Thyroid gland (tissue), 4 donors: ENCODE measurements at regions not wholly inside any gene's neighbourhood (a gene's known extent, or its start where the extent isn't known, plus 50 kb on each side); places are given as distances from the start of the nearest gene placed in this dataset.
A peak's percentile ranks its signal among the peaks of the same experiment; 100 is the strongest.
"Not testable (repeated sequence)": the region's sequence is repeated elsewhere in the genome, so short reads cannot be mapped to it uniquely, and the experiment has no call there.

Source experiments
- DNase-seq, 2 donors: peaks; one replicate each; pipeline ENCODE4 v3.0.0-alpha.2; 2019
- H3K27ac ChIP-seq, 3 donors: fragments of 200-600 bp; sonication (generic); 1 replicate in 2 of 3; 2 replicates in 1 of 3; pipeline ENCODE4 v1.5.1; 2016 to 2019; ENCODE audit warnings: mild to moderate bottlenecking in 1 of 3, moderate library complexity in 1 of 3
- H3K27me3 ChIP-seq: fragments of 200-600 bp; sonication (generic); one replicate; pipeline ENCODE4 v1.5.1; 2019
- H3K36me3 ChIP-seq, 2 donors: fragments of 200-600 bp; sonication (generic); one replicate each; pipeline ENCODE4 v1.5.1; 2016 to 2019
- H3K4me1 ChIP-seq, 2 donors: fragments of 200-600 bp; sonication (generic); one replicate each; pipeline ENCODE4 v1.5.1; 2017 to 2019
- H3K4me3 ChIP-seq, 3 donors: fragments of 200-600 bp; sonication (generic); replicated peaks in 1 of 3; 1 replicate in 2 of 3; 2 replicates in 1 of 3; pipeline ENCODE4 v1.5.1; 2016; ENCODE audit warnings: mild to moderate bottlenecking in 1 of 3
- H3K9me3 ChIP-seq: fragments of 200-600 bp; sonication (generic); one replicate; pipeline ENCODE4 v1.5.1; 2017
- POLR2A ChIP-seq, 2 donors: fragments of 450-650 bp; IDR thresholded peaks; one replicate each; pipeline ENCODE4 v1.6.1; 2017; ENCODE audit warnings: antibody characterized with exemption in 2 of 2, mild to moderate bottlenecking in 2 of 2, moderate library complexity in 1 of 2
- WGBS, 2 donors: methylation state at CpG; one replicate each; pipeline ENCODE4 v1.1.5; 2017; 5-methylcytosine and 5-hydroxymethylcytosine counted together
- intact Hi-C: fragments of 100-400 bp; cut with DNase I; formaldehyde crosslinking; loops from one replicate; pipeline ENCODE4 v1.15.1; 2023
- TF ChIP-seq, protein P1 (sequence below), 6 experiments: fragments of 200-600 bp in 3 of 6; fragments of 450-650 bp in 3 of 6; sonication (generic) in 3 of 6; IDR thresholded peaks; one replicate each; pipeline ENCODE4 v1.5.1; 2016 to 2019; ENCODE audit warnings: antibody characterized with exemption in 6 of 6, mild to moderate bottlenecking in 2 of 6, inconsistent platforms in 1 of 6, moderate library complexity in 1 of 6

DNA sequence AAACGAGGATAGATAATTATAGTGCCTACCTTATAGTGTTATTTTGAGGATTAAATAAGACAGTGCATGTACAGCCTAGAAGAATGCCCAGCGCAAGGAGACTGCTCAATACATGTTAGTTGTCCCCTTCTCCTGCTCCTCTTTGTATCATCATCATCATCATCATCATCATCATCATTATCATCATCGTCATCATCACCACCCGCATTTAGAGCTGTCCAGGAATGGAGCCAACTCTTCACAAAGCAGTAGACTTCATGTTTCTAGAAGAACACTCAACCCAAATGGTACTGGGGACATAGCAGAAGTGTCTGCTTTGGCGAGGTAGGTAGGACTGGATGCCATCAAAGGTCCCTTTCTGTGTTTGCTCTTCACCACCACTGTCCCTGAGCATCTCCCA is 116.0 kb downstream of the TRIM43 start:
- TF ChIP-seq, protein P1, sequence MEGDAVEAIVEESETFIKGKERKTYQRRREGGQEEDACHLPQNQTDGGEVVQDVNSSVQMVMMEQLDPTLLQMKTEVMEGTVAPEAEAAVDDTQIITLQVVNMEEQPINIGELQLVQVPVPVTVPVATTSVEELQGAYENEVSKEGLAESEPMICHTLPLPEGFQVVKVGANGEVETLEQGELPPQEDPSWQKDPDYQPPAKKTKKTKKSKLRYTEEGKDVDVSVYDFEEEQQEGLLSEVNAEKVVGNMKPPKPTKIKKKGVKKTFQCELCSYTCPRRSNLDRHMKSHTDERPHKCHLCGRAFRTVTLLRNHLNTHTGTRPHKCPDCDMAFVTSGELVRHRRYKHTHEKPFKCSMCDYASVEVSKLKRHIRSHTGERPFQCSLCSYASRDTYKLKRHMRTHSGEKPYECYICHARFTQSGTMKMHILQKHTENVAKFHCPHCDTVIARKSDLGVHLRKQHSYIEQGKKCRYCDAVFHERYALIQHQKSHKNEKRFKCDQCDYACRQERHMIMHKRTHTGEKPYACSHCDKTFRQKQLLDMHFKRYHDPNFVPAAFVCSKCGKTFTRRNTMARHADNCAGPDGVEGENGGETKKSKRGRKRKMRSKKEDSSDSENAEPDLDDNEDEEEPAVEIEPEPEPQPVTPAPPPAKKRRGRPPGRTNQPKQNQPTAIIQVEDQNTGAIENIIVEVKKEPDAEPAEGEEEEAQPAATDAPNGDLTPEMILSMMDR (IDR thresholded peaks at IDR 0.05), result no peak
- TF ChIP-seq POLR2A (IDR thresholded peaks at IDR 0.05), result no peak
- H3K4me3 ChIP-seq, result no peak overlapping the region
- no peaks in the 10 kb centered on the region for H3K27me3 ChIP-seq
- H3K4me1 ChIP-seq, result peaks cover 6 to 9% of the 10 kb centered on the region in 2 donors
- DNase-seq, result no peak
- intact Hi-C loops, result no loop called here
- H3K9me3 ChIP-seq, result no peaks in the 10 kb centered on the region
- H3K27ac ChIP-seq, result no peak overlapping the region
- H3K36me3 ChIP-seq, result no peaks in the 10 kb centered on the region
- 88 to 91% methylated on average over 5 of the region's 5 CpGs for WGBS, 2 donors

DNA sequence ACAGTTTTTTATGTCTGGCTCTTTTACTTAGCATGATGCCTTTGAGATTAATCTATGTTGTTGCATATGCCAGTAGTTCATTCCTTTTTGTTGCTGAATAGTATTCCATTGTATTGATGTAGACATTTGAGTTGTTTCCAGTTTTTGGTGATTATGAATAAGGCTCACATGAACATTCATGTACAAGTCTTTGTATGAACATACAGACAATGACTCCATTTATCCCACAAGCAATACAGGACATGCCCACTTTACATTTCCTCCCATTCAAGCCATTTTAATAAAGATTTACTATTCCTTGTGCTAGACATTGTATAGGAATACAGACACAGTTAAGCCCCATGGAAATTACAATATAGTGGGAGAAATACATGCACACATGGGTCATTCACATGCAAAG is 118.0 kb downstream of the TRIM43 start:
- TF ChIP-seq, protein P1 (IDR thresholded peaks at IDR 0.05), result no peak
- TF ChIP-seq POLR2A (IDR thresholded peaks at IDR 0.05), result no peak
- H3K9me3 ChIP-seq, result no peaks in the 10 kb centered on the region
- no peaks in the 10 kb centered on the region for H3K27me3 ChIP-seq
- intact Hi-C loops, result no loop called here
- H3K4me3 ChIP-seq, result no peak overlapping the region
- peaks cover 23 to 26% of the 10 kb centered on the region in 2 donors for H3K4me1 ChIP-seq
- DNase-seq, result no peak
- H3K36me3 ChIP-seq, result no peaks in the 10 kb centered on the region
- no peak overlapping the region for H3K27ac ChIP-seq

GRCh38 chr2:95713470-95714177 is 121.8 kb downstream of the TRIM43 start:
- peak; percentile 33 to 42 for DNase-seq
- Histone ChIP-seq H3K27ac (peak overlapping the region; percentile 53 to 97 (median 89)), H3K4me1 (peaks cover 42 to 59% of the 10 kb centered on the region in 2 donors)
- 58 to 59% methylated on average over 11 of the region's 11 CpGs for WGBS, 2 donors
- H3K9me3 ChIP-seq, H3K36me3 ChIP-seq, H3K27me3 ChIP-seq, H3K4me3 ChIP-seq, intact Hi-C loops: not testable (repeated sequence)

DNA sequence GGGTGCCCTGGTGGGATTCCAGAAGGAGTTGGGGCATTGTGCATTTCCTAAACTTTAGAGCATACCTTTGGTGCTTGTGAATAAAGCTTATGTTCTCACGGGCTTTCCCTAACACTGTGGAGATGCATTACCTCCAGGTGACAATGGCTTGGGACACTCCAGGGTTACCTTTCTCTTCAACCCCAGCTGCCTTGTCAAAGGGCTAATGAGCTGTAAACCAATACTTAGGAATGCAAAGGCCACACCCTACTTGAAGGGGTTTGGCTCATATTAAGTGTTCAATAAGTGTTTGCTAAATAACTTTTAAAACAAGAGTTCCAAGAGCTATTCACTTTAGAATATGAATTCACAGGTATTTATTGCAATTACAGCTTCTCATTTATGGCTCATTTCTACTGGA is 122.6 kb downstream of the TRIM43 start:
- 42 to 67% methylated on average over 1 of the region's 1 CpG for WGBS, 2 donors
- H3K36me3 ChIP-seq, H3K9me3 ChIP-seq, DNase-seq, H3K4me3 ChIP-seq, H3K27me3 ChIP-seq, intact Hi-C loops: not testable (repeated sequence)
- Histone ChIP-seq H3K27ac (peak overlapping the region; percentile 53 to 97 (median 89)), H3K4me1 (peaks cover 47 to 67% of the 10 kb centered on the region in 2 donors)

GRCh38 chr2:95719473-95720060 is 127.8 kb downstream of the TRIM43 start:
- peak overlapping the region; percentile 89 to 97 (median 91) for H3K27ac ChIP-seq
- H3K4me3 ChIP-seq, result no peak overlapping the region
- H3K36me3 ChIP-seq, result no peaks in the 10 kb centered on the region
- intact Hi-C loops, result no loop called here
- H3K9me3 ChIP-seq, result no peaks in the 10 kb centered on the region
- 20 to 42% methylated on average over 7 to 8 of the region's 8 CpGs for WGBS, 2 donors
- H3K27me3 ChIP-seq, result no peaks in the 10 kb centered on the region
- H3K4me1 ChIP-seq, result peaks cover 40 to 71% of the 10 kb centered on the region in 2 donors
- TF ChIP-seq POLR2A (IDR thresholded peaks at IDR 0.05), result peak in 1 of 2 donors; percentile 53
- TF ChIP-seq, protein P1 (IDR thresholded peaks at IDR 0.05), result peak in 2 of 6 experiments; percentile 12 to 20
- DNase-seq, result peak; percentile 96 to 98

DNA sequence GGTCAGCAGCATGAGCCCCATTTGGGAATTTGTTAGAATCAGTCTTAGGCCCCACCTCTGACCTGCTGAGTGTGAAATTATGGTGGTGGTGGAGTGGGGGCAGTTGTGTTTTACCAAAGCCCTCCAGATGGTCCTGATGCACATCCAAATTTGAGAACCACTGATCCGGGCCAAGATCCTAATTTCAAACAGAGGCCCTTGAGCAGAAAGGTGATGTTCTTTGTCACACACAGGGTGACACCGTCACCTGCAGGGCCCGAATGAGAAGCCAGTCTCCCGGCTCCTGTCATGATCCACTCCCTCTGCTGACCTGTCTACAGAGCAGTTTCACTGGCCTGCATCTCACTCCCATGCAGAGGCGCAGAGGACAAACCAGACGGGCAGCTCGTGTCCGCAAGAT is 129.9 kb downstream of the TRIM43 start:
- intact Hi-C loops, result no loop called here
- TF ChIP-seq, protein P1 (IDR thresholded peaks at IDR 0.05), result no peak
- TF ChIP-seq POLR2A (IDR thresholded peaks at IDR 0.05), result no peak
- no peaks in the 10 kb centered on the region for H3K9me3 ChIP-seq
- H3K27me3 ChIP-seq, result no peaks in the 10 kb centered on the region
- H3K36me3 ChIP-seq, result no peaks in the 10 kb centered on the region
- WGBS, 2 donors, result 81 to 90% methylated on average over 7 to 8 of the region's 8 CpGs
- DNase-seq, result peak; percentile 36 to 37
- peak overlapping the region; percentile 89 to 97 (median 91) for H3K27ac ChIP-seq
- peaks cover 30 to 52% of the 10 kb centered on the region in 2 donors for H3K4me1 ChIP-seq
- H3K4me3 ChIP-seq, result no peak overlapping the region
